Renal cortical epithelial cell (primary cell): ENCODE measurements at regions not wholly inside any gene's neighbourhood (a gene's known extent, or its start where the extent isn't known, plus 50 kb on each side); places are given as distances from the start of the nearest gene placed in this dataset.
"Not testable (repeated sequence)": the region's sequence is repeated elsewhere in the genome, so short reads cannot be mapped to it uniquely, and the experiment has no call there.

Experiments used
- DNase-seq: peaks from one replicate; pipeline ENCODE4 v3.0.0-alpha.2; 2011; ENCODE audit warnings: low read depth

- DNase-seq = no peak
These were observed 243.0 kb upstream of the LYPLAL1 start for GRCh38 chr1:218930472-218931241.

DNA sequence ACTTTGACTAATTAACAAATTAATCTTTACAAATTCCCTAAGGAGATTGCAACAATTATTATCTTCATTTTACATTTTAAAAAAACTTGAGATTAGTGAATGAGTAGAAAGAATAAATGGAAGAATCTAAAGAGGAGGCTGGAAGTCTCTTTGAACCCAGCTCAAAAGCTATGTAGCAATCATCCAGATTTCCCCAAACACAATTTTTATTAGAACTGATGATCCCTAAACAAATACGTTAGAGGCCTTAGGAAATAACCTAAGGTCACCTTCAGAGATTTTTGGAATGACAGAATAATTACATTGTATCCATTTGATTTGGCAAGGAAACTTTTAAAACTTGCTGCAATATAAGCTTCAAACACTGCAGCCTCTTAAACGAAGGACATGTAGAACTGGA, 242.4 kb upstream of the LYPLAL1 start:
- no peak for DNase-seq

DNA sequence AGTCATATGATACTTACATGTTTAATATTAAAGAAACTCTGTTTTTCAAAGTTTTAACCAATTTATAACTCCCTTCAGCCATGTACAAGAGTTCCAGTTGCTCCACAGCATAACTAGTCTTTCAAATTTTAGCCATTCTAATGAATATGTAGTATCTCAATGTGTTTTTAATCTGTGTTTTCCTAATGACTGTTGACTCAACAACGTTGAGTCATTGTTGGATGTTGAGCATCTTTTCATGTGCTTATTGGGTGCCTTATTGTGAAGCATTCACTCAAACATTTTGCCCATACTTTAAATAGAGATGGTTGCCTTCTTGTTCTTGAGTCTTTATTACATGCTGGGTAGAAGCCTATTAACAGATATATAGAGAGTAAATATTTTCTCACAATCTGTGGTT, 240.2 kb upstream of the LYPLAL1 start:
- no peak for DNase-seq

DNA sequence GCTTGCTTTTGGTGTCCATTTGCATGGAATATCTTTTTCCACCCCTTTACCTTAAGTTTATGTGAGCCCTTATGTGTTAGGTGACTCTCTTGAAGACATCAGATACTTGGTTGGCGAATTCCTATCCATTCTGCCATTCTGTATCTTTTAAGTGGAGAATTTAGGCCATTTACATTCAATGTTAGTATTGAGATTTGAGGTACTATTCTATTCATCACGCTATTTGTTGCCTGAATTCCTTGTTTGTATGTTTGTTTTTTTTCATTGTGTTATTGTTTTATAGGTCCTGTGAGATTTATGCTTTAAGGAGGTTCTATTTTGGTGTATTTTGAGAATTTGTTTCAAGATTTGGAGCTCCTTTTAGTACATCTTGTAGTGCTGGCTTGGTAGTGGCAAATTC, 238.3 kb upstream of the LYPLAL1 start:
- not testable (repeated sequence) for DNase-seq

DNA sequence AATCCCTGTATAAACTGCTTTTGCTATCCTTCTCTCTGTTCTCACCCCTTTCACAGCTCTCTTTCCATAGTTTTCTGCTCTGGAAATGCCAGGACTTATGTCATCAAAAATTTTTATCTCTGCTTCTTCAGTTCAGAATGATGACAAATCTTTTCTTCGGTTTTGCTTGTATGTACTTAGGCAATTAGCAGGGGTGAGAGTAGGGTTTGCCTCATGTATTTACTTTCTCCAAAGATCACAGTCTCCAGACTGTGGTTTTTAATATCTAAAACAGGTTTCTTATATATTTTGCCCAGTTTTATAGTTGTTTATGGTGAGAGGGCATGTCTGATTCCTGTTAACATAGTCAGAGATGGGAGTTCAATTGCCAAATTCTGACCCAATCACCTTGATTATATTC, 235.4 kb upstream of the LYPLAL1 start:
- DNase-seq = no peak

GRCh38 chr1:218939095-218939494, 234.6 kb upstream of the LYPLAL1 start:
- peak; percentile 49 for DNase-seq

DNA sequence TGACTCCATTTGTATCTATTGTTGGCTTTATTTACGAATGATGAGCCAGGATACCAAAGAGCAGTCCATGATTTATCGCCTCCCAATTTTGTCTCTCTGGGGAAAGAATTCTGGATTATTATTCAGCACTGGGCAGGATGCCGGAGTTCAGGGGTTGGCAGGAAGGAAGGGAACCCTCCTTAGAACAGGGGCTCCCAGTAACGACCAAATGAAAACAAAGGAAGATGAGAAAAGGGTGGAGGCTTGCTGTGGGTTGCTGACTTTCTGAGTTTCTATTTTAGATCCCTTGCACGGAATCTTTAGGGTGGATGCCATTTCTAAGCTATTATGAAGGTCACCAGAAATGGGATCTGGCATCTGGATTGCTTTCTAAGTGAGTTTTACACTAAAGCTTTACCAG, 231.2 kb upstream of the LYPLAL1 start:
- no peak for DNase-seq

- no peak for DNase-seq
These were observed 230.3 kb upstream of the LYPLAL1 start for GRCh38 chr1:218943371-218943770.

DNA sequence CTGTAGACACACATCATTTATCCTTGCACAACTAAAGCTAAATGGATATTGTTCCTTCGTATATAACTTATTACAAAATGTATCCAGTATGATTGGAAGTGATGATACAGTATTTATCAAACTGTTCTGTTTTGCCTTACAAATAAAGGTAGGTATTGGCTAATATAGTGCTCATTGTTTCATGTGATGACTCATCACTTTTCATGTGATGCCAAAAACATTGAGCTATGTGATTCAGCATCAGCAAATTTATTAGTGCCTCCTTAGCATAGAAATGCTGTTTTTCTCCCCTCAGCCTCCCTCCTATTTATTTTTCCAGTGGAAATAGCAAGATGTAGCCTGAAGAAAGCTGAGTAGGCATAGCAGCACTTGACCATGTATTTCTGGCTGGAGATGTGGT, 228.6 kb upstream of the LYPLAL1 start:
- peak; percentile 92 for DNase-seq

GRCh38 chr1:218946147-218946546, 227.5 kb upstream of the LYPLAL1 start:
- peak; percentile 47 for DNase-seq

GRCh38 chr1:218948446-218948845, 225.2 kb upstream of the LYPLAL1 start:
- peak; percentile 67 for DNase-seq

- no peak for DNase-seq
These were observed 220.3 kb upstream of the LYPLAL1 start for GRCh38 chr1:218953386-218953785.

GRCh38 chr1:218957971-218958370, 215.7 kb upstream of the LYPLAL1 start:
- DNase-seq = no peak

DNA sequence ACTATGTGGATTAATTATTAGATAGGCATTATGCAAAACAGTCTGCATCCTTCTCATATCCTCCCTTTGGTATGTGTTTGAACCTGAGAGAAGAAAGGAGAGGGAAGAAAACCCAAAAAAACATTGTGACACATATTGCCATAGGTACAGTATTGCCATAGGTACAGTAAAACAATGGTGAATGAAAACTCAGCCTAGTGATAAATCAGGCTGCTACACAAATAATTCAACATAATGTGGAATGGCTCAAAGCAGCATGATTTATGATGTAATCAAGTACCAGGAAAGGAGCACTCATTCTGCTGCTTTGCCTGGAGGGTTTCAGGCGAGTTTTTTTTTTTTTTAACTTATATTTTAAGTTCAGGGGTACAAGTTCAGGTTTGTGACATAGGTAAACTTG, 213.9 kb upstream of the LYPLAL1 start:
- DNase-seq = peak; percentile 56

DNA sequence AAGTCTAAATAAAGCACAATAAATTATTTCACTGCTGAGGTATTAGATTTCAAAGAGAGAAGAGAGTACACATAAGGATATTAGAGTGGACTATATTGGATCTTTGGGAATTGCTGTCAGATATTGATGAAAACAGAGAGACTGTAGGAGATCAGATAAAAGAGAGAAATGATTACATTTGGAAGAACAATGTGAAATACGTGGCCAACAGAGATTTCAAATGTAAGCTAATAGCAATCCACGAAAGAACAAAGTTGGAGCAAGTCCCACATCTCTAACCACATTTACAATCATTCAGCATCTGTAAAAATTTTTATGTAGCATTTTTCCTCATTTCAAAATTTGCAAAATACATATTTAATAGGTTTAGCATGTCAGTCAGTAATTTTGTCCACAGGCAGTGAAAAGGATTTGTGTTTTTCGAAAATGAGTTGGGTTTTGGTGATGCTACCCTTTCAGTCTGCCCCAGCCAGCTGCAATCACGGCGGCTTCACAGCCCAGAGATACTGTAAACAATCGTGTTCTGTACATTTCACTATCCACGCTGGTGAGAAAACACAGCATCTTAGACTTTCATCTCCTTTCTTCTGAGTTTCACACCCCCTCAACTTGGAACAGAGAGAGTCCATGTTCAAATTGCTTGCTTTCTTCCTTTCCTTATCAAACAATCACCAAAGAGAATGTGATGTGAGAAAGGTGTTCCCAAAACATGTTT, 209.1 kb upstream of the LYPLAL1 start:
- no peak for DNase-seq

GRCh38 chr1:218965821-218966220, 207.9 kb upstream of the LYPLAL1 start:
- no peak for DNase-seq

GRCh38 chr1:218967254-218967653, 206.4 kb upstream of the LYPLAL1 start:
- no peak for DNase-seq

DNA sequence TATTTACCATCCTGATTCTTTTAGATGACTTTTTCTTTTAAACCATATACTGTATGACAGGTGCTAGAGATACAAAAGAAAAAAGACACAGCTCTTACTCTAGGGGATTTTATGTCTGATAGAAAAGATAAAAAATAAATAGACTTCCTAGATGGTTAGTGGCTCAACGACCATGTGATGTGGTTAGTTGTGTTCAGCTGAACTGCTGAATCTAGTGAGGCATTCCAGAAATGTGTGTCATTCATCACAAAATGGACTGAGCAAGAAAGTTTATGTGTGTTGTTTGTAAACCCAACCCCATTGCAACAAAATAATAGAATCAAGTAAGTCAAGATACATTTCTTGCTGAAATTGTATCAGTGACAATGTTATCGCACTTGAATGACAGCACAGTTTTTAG, 205.8 kb upstream of the LYPLAL1 start:
- peak; percentile 69 for DNase-seq

DNA sequence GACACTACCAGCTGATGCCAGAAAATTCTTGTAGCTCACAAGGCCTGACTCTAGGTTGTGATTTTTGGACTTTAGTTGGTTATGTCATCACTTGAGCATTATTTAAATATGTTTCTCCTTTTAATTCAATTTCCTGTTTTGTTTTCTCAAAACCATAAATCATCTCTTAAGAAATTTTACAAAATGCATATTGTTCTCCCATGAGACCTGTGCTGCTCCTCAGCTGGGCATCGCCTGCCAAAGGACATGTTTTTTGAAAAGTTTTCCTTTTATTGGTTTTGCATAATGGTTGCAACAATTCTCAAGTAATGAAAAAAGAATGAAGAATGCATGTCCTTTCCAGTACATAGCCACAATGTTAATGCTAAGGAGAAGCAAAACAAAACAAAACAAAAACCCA, 204.7 kb upstream of the LYPLAL1 start:
- DNase-seq = no peak

DNA sequence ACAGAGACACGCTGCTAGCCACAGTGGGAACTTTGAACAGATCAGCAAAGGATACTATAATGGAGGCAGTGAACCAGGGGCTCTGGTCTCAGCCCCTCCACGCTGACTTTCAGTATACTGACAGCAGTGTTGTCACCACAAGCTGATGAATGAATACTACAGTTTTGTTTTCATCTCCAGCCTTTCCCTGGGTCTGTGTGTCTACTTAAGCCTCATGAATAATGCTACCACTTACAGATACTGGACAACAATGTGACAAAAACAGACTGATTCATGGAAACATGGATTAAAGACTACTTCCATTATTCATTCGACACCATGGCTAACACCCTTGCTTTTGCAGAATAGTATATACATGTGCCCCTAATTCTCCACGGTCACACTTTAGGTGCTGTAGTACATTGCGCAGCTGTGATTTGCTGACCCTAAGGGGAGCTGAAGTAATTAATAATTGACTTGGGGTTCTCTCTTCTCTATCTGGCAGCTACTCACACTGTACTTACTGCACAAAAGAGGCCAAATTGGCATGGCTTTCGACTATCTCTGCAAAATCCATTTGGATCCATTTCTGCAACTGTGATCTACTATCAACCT, 203.2 kb upstream of the LYPLAL1 start:
- no peak for DNase-seq

DNA sequence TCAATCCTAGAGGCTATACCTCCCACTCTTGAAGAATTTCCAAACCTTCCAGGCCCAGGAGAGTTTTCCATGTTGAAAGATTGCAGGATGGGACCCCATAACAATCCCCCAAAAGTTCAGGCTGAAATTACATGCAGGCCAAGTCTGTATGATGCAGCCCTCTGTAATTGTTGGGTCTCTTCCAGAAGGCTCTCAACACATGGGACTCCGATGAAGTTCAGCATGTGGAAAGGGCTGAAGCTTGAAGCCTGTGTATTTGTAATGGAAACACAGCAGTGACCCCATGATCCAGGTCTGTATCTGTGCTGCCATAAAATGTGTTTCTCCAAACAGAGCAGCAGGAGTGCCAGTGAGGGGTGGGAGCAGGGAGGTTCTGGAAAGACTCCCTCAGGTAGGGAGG, 202.5 kb upstream of the LYPLAL1 start:
- no peak for DNase-seq

DNA sequence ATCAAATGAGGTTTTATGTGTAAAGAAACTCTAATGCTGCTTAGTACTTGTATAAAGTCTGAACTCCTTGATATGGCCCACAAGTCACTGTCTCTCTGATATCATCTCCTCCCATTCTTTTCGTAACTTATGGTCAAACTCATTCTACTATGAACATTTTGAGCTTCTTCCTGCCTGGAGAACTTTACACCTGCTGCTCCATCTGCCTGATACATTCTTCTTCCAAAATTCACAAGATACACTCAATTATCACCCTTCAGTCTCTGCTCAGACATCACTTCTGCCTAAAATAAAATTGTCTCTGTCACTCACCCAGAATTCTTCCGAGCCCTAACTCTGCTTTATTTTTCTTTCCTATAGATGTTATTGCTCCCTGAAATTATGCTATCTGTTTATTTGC, 192.8 kb upstream of the LYPLAL1 start:
- no peak for DNase-seq

DNA sequence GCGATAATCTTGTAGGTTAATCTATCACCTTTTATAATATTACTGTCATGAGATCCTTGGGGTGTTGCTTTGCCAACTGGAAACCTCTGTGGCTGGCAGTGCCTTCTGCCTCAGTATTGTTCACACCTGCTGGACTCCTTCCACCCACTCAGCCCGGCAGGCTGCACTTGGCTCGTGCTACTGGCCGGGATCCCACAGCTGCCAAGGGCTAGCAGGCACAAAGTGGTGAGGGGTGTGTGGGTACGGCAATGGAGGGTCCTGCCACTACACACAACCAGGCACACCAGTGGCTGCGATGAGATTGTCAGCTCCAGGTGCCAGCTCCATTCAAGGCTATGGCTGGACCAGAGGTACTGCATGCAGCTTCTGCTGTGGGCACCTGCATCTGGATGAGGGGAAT, 191.2 kb upstream of the LYPLAL1 start:
- DNase-seq = no peak
